GOT3 (cell line): ENCODE measurements at regions not wholly inside any gene's neighbourhood (a gene's known extent, or its start where the extent isn't known, plus 50 kb on each side); places are given as distances from the start of the nearest gene placed in this dataset.

Experiments
- DNase-seq: peaks from one replicate; lab custom pipeline; 2025; ENCODE audit warnings: mixed read lengths; lab: John Stamatoyannopoulos, UW

GRCh38 chrX:4253092-4253491 lies 539.6 kb upstream of the PRKX start:
- no peak for DNase-seq

GRCh38 chrX:4249401-4249800 lies 536.0 kb upstream of the PRKX start:
- no peak for DNase-seq

- no peak for DNase-seq
Observed at GRCh38 chrX:4243759-4244158, 530.3 kb upstream of the PRKX start.

GRCh38 chrX:4240541-4241194 lies 527.2 kb upstream of the PRKX start:
- DNase-seq = no peak

GRCh38 chrX:4239650-4240540 lies 526.4 kb upstream of the PRKX start:
- no peak for DNase-seq

DNA sequence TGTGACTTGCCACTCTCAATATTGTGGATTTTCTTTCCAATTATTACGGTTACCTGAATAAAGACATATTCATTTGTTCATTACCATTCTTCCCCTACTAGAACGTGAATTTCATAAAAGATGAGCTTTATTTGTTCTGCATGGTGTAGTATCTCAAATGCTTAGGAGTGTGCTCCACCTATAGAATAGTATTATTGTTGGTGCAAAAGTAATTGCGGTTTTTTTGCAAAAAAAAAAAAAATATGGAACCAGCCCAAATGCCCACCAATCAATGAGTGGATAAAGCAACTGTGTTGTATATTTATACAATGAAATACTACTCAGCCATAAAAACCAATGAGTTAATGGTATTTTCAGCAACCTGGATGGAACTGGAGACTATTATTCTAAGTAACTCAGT lies 525.5 kb upstream of the PRKX start:
- DNase-seq = no peak

DNA sequence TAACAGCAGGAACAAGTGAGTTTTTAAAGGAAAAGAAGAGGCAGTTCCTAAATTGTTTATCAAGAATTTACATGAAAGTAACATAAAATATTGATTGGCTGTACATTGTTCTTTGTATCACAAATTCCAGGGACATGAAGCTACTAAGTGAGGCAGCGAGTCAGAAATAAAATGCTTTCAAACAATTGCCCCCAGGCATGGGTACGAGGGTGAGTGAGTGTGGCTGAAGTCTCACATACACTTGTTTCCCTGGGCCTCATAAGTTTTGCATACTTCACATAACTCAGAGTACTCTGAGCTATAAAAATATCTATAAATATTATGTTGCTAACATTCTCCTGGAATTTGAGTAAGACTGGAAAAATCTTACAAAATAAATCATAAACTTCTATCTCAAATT lies 511.6 kb upstream of the PRKX start:
- DNase-seq = no peak

GRCh38 chrX:4206941-4207340 lies 493.5 kb upstream of the PRKX start:
- DNase-seq = no peak

DNA sequence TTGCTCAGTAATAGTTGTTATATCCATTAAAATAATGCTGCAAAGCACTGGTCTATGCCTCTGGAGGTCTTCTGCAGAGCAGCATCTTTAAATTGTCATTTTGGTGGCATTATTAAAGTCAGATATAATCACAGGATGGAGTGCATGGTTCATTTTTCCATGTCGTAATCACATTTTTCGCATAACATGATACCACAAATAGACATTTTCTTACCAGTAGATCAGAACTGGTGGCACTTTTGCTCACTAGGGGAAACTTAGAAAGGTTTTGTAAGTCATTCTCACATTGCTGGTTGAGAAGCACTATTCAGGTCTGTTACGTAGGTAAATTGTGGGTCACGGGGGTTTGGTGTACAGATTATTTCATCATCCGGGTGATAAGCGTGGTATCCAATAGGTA lies 484.5 kb upstream of the PRKX start:
- DNase-seq = no peak

DNA sequence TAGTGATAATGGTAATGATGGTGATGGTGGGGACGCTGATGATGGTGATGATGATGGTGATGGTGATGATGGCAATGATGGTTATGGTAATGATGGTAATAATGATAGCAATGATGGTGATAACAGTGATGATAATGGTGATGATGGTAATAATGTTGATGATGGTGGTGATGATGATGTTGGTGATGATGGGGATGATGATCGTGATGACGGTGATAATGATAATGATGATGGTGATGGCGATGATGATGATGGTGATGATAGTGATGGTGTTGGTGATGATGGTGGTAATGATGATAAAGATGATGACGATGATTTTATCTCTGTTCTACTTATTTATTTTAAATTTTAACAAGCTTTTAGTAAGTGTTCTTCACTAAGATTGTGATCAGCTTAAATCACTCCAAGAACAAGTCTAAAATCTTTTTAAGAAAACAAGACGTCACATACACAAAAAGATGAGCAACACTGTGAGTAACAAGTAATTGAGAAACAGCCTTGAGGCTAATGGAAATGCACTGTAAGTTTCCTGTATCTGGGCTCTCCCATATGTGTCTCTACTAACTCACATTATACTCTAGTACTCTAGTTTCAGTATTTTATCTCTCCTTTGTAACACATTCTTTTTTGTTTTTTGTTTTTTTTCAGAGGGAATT lies 480.2 kb upstream of the PRKX start:
- DNase-seq = no peak

DNA sequence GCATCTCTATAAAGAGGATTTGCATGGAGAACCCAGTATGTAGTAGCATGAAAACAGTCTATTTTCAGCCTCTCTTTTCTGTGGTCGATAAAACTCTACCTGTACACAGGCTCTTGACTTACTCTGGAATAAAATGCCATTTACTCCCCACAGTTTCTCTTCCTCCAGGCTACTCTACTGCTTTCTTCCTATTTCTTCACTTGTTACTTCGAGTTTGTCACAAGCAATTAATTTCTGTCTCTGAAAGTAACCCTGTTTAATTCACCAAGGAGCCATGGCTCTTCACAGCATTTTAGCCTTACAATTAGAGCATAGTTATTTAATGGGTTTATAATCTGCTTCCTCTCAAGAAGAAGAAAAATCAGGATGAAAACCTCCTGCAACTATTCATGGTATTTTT lies 472.9 kb upstream of the PRKX start:
- DNase-seq = no peak

GRCh38 chrX:4185086-4185485 lies 471.6 kb upstream of the PRKX start:
- no peak for DNase-seq

DNA sequence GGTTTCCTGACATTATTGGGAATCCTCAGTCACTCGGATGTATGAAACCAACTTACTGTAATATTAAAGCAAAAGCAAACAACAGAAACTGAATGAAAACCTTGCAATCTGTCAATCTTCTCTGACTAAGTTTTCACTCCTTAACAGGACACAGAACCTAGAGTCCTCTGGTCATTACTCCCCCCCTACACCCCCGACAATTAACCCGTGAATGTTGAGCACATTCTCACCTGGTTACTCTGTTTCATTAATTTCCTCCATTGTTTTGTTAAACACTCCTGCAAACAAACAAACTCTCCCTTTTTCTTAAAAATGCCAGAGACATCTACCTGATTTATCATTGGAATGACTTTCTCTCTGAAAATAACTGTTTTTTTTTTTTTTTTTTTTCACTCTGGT lies 469.0 kb upstream of the PRKX start:
- no peak for DNase-seq

DNA sequence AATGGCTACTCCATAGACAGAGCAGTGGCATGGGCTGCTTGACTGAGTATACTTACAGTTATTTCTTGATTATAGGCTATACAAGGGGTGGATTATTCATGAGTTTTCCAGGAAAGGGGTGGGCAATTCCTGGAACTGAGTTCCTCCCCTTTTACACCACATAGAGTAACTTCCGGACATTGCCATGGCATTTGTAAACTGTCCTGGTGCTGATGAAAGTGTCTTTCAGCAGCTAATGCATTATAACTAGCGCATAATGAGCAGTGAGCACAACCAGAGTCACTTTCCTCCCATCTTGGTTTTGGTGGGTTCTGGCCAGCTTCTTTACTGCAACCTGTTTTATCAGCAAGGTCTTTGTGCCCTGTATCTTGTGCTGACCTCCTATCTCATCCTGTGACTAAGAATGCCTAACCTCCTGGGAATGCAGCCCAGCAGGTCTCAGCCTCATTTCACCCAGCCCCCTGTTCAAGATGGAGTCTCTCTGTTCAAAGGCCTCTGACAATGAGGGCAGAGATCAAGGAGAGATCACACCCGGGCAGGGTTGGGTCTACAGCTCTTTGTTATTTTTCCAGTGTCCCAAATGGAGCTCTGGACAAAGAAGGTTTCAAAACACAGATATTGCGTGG lies 468.4 kb upstream of the PRKX start:
- DNase-seq = no peak

DNA sequence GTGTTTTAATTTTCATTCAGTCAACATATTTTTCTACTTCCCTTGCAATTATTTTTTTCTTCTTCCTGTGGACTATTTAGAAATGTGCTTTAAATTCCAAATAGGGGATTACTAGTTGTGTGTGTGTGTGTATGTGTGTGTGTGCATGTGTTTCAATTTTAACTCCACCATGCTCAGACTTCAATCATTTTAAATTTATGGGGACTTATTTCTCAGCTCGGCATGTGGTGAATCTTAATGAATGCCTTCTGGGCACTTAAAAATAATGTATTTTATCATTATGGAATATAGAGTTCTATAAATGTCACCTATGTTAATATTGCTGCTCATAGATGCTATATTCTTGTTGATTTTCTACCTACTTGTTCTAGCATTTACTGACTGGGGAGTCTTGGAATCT lies 465.6 kb upstream of the PRKX start:
- DNase-seq = no peak

GRCh38 chrX:4175221-4175620 lies 461.8 kb upstream of the PRKX start:
- DNase-seq = no peak

DNA sequence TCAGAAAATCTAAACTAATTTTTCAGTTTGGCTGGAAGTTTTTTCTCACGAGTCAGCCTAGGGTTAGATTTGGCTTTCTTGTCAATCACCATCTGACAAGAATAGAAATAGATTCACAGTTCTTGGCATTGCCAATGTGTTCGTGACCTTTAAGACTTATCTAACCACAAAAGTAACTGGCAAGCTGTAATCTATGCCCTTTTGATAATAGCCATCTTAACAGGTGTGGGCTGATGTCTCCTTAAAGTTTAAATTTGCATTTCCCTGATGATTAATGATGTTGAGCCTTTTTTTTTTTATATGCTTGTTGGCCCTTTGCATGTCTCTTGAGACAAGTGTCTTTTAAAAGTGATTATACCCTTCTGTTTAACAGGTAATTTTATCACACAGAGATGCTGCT lies 460.3 kb upstream of the PRKX start:
- DNase-seq = no peak

- no peak for DNase-seq
Observed at GRCh38 chrX:4151798-4152197, 438.3 kb upstream of the PRKX start.

DNA sequence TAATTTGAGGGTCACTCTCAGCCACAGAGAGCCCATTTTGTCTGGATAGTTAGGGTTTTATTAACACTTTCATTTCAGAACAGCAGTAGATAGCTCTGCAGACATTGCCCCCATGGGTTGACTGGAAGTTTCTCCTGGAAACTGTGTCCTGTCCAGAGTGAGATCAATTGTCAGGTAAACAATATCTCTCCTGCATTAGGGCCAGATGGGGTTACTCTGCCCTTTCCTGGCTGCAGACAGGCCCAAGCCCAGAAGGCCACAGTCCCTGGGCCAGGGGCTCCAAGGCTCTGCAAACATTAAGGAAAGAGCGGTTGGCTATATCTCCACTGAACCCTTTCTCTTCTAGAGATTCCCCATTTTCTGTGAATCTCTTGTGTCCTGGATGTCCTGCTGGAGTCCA lies 436.8 kb upstream of the PRKX start:
- no peak for DNase-seq

GRCh38 chrX:4129626-4130025 lies 416.2 kb upstream of the PRKX start:
- DNase-seq = no peak

GRCh38 chrX:4118666-4119530 lies 405.4 kb upstream of the PRKX start:
- DNase-seq = no peak

GRCh38 chrX:4110964-4111363 lies 397.5 kb upstream of the PRKX start:
- no peak for DNase-seq
